ENCODE measurements at regions not wholly inside any gene's neighbourhood (a gene's known extent, or its start where the extent isn't known, plus 50 kb on each side); places are given as distances from the start of the nearest gene placed in this dataset.
A peak's percentile ranks its signal among the peaks of the same experiment; 100 is the strongest.

DNA sequence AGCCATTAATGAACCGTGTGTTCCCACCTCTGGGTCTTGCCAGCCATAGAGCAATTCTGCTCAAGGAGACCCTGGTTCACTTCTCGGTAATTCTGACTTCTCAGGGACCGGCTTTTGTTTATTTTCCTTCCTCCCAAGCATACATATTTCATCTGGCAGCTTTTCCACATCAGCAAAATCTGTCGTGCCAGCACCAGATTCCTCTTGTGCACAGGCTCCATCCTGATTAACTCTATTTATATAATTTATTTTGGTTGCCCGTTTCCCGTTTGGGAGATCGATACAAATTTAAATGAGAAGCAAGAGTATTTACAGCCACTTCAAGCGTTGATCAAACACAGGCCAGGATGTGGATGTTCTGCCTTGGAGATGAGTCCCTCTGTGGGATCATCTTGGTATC, 161.9 kb upstream of the XYLT1 start:
- no peak for DNase-seq

DNA sequence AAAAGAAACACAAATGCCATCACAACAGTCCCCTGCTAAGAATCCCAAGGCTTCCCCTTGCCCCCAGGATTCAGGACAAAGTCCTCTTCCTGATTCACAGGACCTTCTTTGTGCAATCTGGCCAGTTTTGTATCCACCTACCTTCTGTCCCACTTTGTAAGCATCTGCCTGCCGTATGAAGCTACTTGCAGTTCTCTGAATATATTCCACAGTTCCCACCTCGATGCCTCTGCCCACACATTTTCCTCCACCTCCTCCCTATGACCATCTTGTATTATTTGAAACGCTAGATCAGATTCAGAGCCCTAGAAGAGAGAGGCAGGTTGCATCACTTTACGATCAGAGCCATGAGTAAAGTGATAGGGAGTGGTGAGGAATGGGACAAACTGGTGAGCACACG, 159.2 kb upstream of the XYLT1 start:
- no peak for DNase-seq

GRCh38 chr16:17628983-17629382, 158.2 kb upstream of the XYLT1 start:
- no peak for DNase-seq

GRCh38 chr16:17622366-17622765, 151.6 kb upstream of the XYLT1 start:
- no peak for DNase-seq

GRCh38 chr16:17619261-17619660, 148.5 kb upstream of the XYLT1 start:
- no peak for DNase-seq

DNA sequence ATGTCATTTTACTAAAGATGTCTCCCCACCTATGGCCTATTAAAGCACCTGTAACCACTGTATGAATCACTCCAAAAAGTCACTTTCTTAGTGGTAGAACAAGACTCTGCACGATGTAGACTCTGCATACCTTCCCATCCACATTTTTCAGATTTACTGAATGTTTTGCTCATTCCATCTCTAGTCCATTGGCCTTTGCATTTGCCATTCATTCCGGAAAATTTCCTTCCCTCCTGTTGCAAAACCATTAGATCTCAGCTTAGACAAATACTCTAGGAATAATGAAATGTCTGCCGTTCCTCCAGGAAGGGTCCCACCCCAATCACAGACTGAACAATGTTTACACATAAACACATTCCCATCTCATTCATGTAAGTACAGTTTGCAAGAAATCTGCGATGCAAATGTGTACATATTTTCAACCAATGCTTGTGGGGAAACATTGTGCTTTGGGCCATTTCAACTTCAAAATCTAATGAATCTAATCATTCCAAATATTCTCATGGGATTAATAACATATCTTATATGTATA, 146.3 kb upstream of the XYLT1 start:
- DNase-seq: no peak

- no peak for DNase-seq
Measured at GRCh38 chr16:17612336-17612735, 141.6 kb upstream of the XYLT1 start.

GRCh38 chr16:17607609-17608008, 136.8 kb upstream of the XYLT1 start:
- DNase-seq: no peak

- no peak for DNase-seq
Measured at GRCh38 chr16:17607075-17607509, 136.3 kb upstream of the XYLT1 start.

DNA sequence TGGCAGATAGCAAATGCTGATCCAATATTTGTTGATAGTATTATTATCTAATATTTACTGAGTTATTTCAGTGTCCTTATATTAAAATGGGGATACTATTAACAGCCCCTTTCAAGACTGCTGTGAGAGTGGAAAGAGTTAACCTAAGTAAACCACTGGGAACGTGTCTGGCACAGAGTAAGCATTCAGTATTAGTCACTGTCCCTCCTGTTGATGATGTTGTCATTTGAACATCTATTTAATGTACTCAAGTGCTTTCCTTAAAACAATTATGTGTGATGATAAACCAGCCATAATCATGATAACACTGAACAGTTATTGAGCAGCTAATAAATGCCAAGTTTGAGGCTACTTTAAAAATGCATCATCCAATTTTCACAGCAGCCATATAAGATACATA, 135.7 kb upstream of the XYLT1 start:
- DNase-seq: no peak

- no peak for DNase-seq
Measured at GRCh38 chr16:17605784-17606183, 135.0 kb upstream of the XYLT1 start.

GRCh38 chr16:17603626-17604025, 132.9 kb upstream of the XYLT1 start:
- no peak for DNase-seq

DNA sequence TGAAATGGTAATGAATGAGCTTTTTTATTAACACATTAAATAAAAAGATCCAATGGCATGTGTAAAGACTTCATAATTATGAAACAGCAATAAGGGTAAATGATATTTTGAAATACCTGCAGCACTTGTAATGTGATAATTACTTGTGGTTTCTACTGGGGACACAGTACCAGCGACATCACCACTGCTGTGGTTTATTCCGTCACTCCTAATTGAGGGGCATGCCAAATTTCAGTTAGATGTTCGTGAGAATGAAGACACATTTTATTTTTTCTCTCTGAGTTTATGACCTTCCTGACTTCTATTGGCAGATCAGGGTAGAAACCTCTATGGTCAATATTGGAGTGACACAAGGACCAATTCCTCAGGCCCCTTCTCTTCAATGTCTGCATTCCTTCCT, 131.9 kb upstream of the XYLT1 start:
- DNase-seq: no peak

- no peak for DNase-seq
Measured at GRCh38 chr16:17598968-17599367, 128.2 kb upstream of the XYLT1 start.

GRCh38 chr16:17591655-17592405, 121.1 kb upstream of the XYLT1 start:
- peak in 1 of 2 experiments; percentile 1 for DNase-seq

GRCh38 chr16:17590711-17591654, 120.2 kb upstream of the XYLT1 start:
- no peak for DNase-seq

- no peak for DNase-seq
Measured at GRCh38 chr16:17589898-17590297, 119.1 kb upstream of the XYLT1 start.

GRCh38 chr16:17585449-17586074, 114.8 kb upstream of the XYLT1 start:
- DNase-seq: no peak

DNA sequence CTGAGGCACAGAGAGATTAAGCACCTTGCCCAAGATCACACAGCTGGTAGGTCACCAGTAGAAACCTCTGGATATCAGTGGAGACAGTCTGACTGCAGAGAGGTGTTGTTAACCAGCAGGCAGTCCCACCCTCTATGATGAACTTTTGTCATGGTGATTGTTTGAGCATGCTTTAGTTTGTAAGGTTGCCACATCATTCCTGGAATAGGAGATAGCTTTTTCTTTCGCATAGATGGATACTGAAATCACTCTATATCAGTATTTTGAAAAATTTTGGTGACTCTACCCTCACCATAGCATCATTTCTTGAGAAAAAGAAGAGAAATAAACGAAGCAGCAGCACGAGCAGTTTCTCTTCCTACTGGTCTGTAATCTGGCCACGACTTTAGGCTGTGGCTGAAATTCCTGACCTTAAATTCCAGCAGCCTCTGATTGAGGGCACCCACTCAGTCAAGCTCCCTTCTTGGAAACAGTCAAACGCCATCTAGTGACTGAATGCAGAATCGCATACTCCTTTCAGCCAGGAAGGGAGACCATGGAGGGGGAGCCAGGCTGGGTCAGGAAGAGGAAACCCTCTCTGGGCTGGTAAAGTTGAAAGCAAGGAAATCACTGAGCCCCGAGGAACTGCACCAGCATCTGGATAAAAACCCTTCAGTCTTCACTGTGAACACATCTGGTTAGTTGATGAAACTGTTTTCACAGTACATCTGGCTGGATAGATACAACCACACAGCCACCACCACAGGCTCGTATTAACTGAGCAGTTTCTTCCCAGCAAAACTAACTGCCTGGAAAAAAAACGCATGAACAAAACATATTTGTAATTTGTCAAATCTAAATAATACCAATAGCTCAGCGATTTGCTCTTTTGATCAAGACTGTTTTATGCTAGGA, 108.5 kb upstream of the XYLT1 start:
- DNase-seq: peak in 1 of 2 experiments; percentile 35

DNA sequence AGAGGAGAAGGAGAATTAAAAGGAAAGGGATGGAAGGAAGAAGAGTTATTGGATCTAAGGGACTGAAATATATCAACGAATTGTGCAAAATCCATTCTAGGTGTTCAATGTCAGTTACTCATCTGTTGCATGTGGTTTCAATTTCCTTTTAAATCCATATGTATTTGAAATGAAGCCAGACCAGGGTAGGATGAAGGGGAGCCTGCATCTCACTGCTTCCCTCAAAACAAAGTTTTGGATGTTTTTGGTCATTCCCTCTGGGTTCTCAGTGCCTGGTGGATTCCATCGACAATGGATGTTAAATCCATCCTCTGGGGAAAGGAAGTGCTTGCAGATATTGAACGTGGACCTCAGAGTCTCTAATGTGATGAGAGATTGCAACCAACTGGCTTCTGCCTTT, 103.5 kb upstream of the XYLT1 start:
- no peak for DNase-seq

GRCh38 chr16:17572145-17572544, 101.4 kb upstream of the XYLT1 start:
- no peak for DNase-seq

GRCh38 chr16:17571499-17572093, 100.8 kb upstream of the XYLT1 start:
- no peak for DNase-seq

Measured in NCI-H526 (cell line).